ENCODE measurements at regions not wholly inside any gene's neighbourhood (a gene's known extent, or its start where the extent isn't known, plus 50 kb on each side); places are given as distances from the start of the nearest gene placed in this dataset.

GRCh38 chr3:83482402-83483070 lies 1476.3 kb upstream of the CADM2 start:
- Histone ChIP-seq H3K27ac (no peak overlapping the region), H3K9me3 (no peaks in the 10 kb centered on the region), H3K36me3 (no peaks in the 10 kb centered on the region), H3K27me3 (no peaks in the 10 kb centered on the region), H3K4me3 (no peak overlapping the region), H3K4me1 (no peaks in the 10 kb centered on the region)
- no peak for TF ChIP-seq CTCF (IDR thresholded peaks at IDR 0.05)
- DNase-seq (ENCODE audit: low spot score) = no peak

GRCh38 chr3:83496462-83496861 lies 1462.3 kb upstream of the CADM2 start:
- no peak overlapping the region for H3K4me3 ChIP-seq
- no peak for TF ChIP-seq CTCF (IDR thresholded peaks at IDR 0.05)
- H3K27me3 ChIP-seq = no peaks in the 10 kb centered on the region
- H3K4me1 ChIP-seq = no peaks in the 10 kb centered on the region
- H3K27ac ChIP-seq = no peak overlapping the region
- no peaks in the 10 kb centered on the region for H3K36me3 ChIP-seq
- no peaks in the 10 kb centered on the region for H3K9me3 ChIP-seq
- no peak for DNase-seq (ENCODE audit: low spot score)

- no peaks in the 10 kb centered on the region for H3K4me1 ChIP-seq
- H3K27ac ChIP-seq = no peak overlapping the region
- TF ChIP-seq CTCF (IDR thresholded peaks at IDR 0.05) = no peak
- no peak for DNase-seq (ENCODE audit: low spot score)
- H3K36me3 ChIP-seq = no peaks in the 10 kb centered on the region
- no peaks in the 10 kb centered on the region for H3K9me3 ChIP-seq
- no peak overlapping the region for H3K4me3 ChIP-seq
- H3K27me3 ChIP-seq = no peaks in the 10 kb centered on the region
Observed at GRCh38 chr3:83498361-83499016, 1460.3 kb upstream of the CADM2 start.

GRCh38 chr3:83500422-83500821 lies 1458.4 kb upstream of the CADM2 start:
- Histone ChIP-seq H3K4me1 (no peaks in the 10 kb centered on the region), H3K9me3 (no peaks in the 10 kb centered on the region), H3K27me3 (no peaks in the 10 kb centered on the region), H3K4me3 (no peak overlapping the region), H3K27ac (no peak overlapping the region), H3K36me3 (no peaks in the 10 kb centered on the region)
- DNase-seq (ENCODE audit: low spot score) = no peak
- no peak for TF ChIP-seq CTCF (IDR thresholded peaks at IDR 0.05)

DNA sequence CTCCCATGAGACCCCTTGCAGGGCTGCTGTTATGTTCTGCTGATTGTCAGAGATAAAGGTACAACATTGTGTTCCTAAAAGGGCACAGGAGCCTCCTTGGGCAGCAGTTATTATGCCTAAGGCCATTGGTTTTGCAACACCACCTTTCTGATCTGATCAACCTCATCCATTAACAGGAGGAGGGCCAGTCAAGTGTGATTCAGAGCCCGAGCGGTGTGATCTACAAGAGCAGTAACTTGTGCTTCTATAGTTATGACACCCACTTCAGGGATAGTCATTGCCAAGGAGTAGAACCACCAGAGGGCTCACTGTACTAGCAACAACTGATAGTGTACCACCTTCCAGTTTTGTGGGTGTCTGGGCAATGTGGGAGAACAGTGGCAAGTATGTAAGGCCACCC lies 1457.9 kb upstream of the CADM2 start:
- no peaks in the 10 kb centered on the region for H3K4me1 ChIP-seq
- no peak overlapping the region for H3K4me3 ChIP-seq
- H3K27me3 ChIP-seq = no peaks in the 10 kb centered on the region
- DNase-seq (ENCODE audit: low spot score) = no peak
- no peak overlapping the region for H3K27ac ChIP-seq
- H3K9me3 ChIP-seq = no peaks in the 10 kb centered on the region
- TF ChIP-seq CTCF (IDR thresholded peaks at IDR 0.05) = no peak
- H3K36me3 ChIP-seq = no peaks in the 10 kb centered on the region

DNA sequence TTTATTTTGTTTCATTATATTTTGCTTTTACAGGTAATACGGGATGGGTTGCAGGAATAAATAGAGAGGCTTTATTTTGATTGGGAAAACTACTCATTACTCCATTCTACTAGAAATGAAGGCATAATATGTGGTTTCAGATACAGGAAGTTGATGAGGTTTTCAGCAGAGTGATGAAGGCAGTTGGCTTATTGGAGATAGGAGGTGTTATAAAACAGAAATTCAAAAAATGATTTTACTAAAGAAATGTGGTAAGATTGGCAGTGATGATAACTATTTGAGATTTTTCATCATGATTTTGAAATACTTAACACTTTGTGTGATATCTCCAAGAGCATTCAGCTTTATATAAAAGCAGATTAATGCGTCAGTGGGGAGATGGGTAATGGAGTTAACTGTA lies 1445.7 kb upstream of the CADM2 start:
- Histone ChIP-seq H3K27me3 (no peaks in the 10 kb centered on the region), H3K36me3 (no peaks in the 10 kb centered on the region), H3K9me3 (no peaks in the 10 kb centered on the region), H3K4me3 (no peak overlapping the region), H3K4me1 (no peaks in the 10 kb centered on the region), H3K27ac (no peak overlapping the region)
- no peak for DNase-seq (ENCODE audit: low spot score)
- TF ChIP-seq CTCF (IDR thresholded peaks at IDR 0.05) = no peak
